CD8-positive, alpha-beta memory T cell (primary cell): ENCODE measurements at regions not wholly inside any gene's neighbourhood (a gene's known extent, or its start where the extent isn't known, plus 50 kb on each side); places are given as distances from the start of the nearest gene placed in this dataset.
A peak's percentile ranks its signal among the peaks of the same experiment; 100 is the strongest.
"Not testable (repeated sequence)": the region's sequence is repeated elsewhere in the genome, so short reads cannot be mapped to it uniquely, and the experiment has no call there.

Experiments used
- CTCF ChIA-PET: fragments of 350-600 bp; sonication (Branson Sonifier 250); formaldehyde crosslinking; loops from one replicate; lab custom pipeline; 2021; ENCODE audit warnings: antibody characterized with exemption; lab: Charles Lee
- POLR2A ChIA-PET: fragments of 350-600 bp; sonication (Branson Sonifier 250); formaldehyde crosslinking; loops from one replicate; lab custom pipeline; 2021; ENCODE audit warnings: antibody characterized with exemption; lab: Charles Lee
- DNase-seq, 5 donors: peaks; one replicate each; pipeline versions ENCODE4 v3.0.0 to v3.0.0-alpha.2; 2020 to 2022; ENCODE audit warnings: mixed read lengths in 1 of 5
- H3K27ac ChIP-seq: one replicate; pipeline ENCODE4 v1.7.0; 2013; ENCODE audit warnings: low read depth, mild to moderate bottlenecking, low read length, moderate library complexity
- H3K27me3 ChIP-seq: 2 replicates; pipeline ENCODE4 v1.7.0; 2013; ENCODE audit warnings: low read length, mild to moderate bottlenecking; ENCODE audit not compliant: insufficient read depth, poor library complexity, severe bottlenecking
- H3K36me3 ChIP-seq: 2 replicates; pipeline ENCODE4 v1.7.0; 2013; ENCODE audit warnings: mild to moderate bottlenecking, low read length, moderate library complexity; ENCODE audit not compliant: insufficient read depth
- H3K4me1 ChIP-seq: 2 replicates; pipeline ENCODE4 v1.7.0; 2013; ENCODE audit warnings: mild to moderate bottlenecking, low read length, moderate library complexity; ENCODE audit not compliant: insufficient read depth
- H3K4me3 ChIP-seq: 2 replicates; pipeline ENCODE4 v1.7.0; 2013; ENCODE audit warnings: mild to moderate bottlenecking, low read length
- H3K9me3 ChIP-seq: 2 replicates; pipeline ENCODE4 v1.7.0; 2013; ENCODE audit warnings: mild to moderate bottlenecking, low read length
- H3K27ac Mint-ChIP-seq, 8 donors: one replicate each; pipeline ENCODE4 v1.8.0; 2020 to 2021; ENCODE audit warnings: mixed read lengths in 8 of 8, mild to moderate bottlenecking in 6 of 8, inconsistent platforms in 3 of 8, moderate library complexity in 3 of 8
- H3K27me3 Mint-ChIP-seq, 2 donors: one replicate each; pipeline ENCODE4 v1.8.0; 2020 to 2021; ENCODE audit warnings: mixed read lengths in 2 of 2, mild to moderate bottlenecking in 1 of 2, moderate library complexity in 1 of 2
- H3K36me3 Mint-ChIP-seq, 3 donors: one replicate each; pipeline ENCODE4 v1.8.0; 2020 to 2021; ENCODE audit warnings: mixed read lengths in 3 of 3, inconsistent platforms in 1 of 3, mild to moderate bottlenecking in 1 of 3
- H3K4me1 Mint-ChIP-seq, 3 donors: one replicate each; pipeline ENCODE4 v1.8.0; 2020 to 2021; ENCODE audit warnings: mixed read lengths in 3 of 3, inconsistent platforms in 1 of 3, mild to moderate bottlenecking in 1 of 3
- H3K4me3 Mint-ChIP-seq, 7 donors: one replicate each; pipeline ENCODE4 v1.8.0; 2020 to 2021; ENCODE audit warnings: mixed read lengths in 7 of 7, mild to moderate bottlenecking in 6 of 7, moderate library complexity in 4 of 7, inconsistent platforms in 2 of 7
- H3K9me3 Mint-ChIP-seq, 5 donors: one replicate each; pipeline ENCODE4 v1.8.0; 2020 to 2022; ENCODE audit warnings: mixed read lengths in 5 of 5, mild to moderate bottlenecking in 3 of 5, moderate library complexity in 2 of 5, inconsistent platforms in 1 of 5

DNA sequence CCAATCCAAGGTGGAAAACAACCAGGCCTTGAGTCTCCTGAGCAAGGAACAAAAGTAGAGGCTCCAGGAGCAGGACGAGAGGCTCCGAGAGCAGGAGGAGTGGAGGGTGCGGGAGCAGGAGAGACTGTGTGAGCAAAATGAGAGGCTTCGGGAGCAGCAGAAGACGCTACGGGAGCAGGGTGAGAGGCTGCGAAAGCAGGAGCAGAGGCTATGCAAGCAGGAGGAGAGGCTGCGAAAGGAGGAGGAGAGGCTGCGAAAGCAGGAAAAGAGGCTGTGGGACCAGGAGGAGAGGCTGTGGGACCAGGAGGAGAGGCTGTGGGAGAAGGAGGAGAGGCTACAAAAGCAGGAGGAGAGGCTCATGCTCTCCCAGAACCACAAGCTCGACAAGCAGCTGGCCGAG is 60.3 kb upstream of the UBE2Q2 start:
- Histone ChIP-seq H3K36me3 (no peaks in the 10 kb centered on the region), H3K27me3 (no peaks in the 10 kb centered on the region), H3K4me1 (no peaks in the 10 kb centered on the region), H3K27ac (no peak overlapping the region), H3K4me3 (no peak overlapping the region), H3K9me3 (no peaks in the 10 kb centered on the region)
- ChIA-PET POLR2A (no interaction called here), CTCF (no interaction called here)
- Mint-ChIP-seq H3K4me1 (peaks cover 0 to 5% (median 0%) of the 10 kb centered on the region in 3 donors), H3K27ac (no peak overlapping the region), H3K4me3 (no peak overlapping the region), H3K36me3 (no peaks in the 10 kb centered on the region), H3K27me3 (peaks cover 19 to 57% of the 10 kb centered on the region in 2 donors), H3K9me3 (no peaks in the 10 kb centered on the region)
- DNase-seq, result no peak

DNA sequence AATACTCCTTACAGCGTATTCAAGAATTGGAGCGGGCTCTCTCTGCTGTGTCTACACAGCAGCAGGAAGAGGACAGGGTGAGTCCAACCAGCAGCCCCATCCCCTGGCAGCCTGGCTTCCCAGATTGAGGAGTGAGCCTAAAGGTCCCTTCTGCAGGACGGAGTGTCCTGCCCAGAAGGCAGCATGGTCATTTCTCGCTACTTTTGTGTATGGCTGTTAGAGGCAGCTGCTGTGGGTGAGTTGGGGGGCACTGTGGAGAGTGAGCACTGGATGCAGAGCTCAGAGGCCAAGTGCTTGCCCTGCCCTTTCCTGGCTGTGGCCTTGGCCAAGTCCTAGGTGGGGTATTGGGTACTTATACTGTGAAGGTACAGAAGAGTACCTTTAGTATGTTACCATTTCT is 62.3 kb upstream of the UBE2Q2 start:
- H3K4me3 ChIP-seq, H3K36me3 ChIP-seq, POLR2A ChIA-PET, DNase-seq, H3K4me1 Mint-ChIP-seq, H3K9me3 ChIP-seq, H3K4me3 Mint-ChIP-seq, H3K4me1 ChIP-seq, H3K27ac ChIP-seq, CTCF ChIA-PET, H3K9me3 Mint-ChIP-seq, H3K27me3 ChIP-seq, H3K36me3 Mint-ChIP-seq: not testable (repeated sequence)
- Mint-ChIP-seq H3K27me3 (peaks cover 14 to 40% of the 10 kb centered on the region in 2 donors), H3K27ac (peak overlapping the region in 1 of 8 donors; percentile 78)

GRCh38 chr15:75779504-75779903 is 63.7 kb upstream of the UBE2Q2 start:
- no peaks in the 10 kb centered on the region for H3K27me3 ChIP-seq
- POLR2A ChIA-PET, result no interaction called here
- no peak overlapping the region for H3K27ac ChIP-seq
- no peaks in the 10 kb centered on the region for H3K9me3 ChIP-seq
- no peak overlapping the region for H3K27ac Mint-ChIP-seq
- no peaks in the 10 kb centered on the region for H3K9me3 Mint-ChIP-seq
- H3K4me1 Mint-ChIP-seq, result no peaks in the 10 kb centered on the region
- peaks cover 14 to 28% of the 10 kb centered on the region in 2 donors for H3K27me3 Mint-ChIP-seq
- DNase-seq, result no peak
- no peaks in the 10 kb centered on the region for H3K36me3 ChIP-seq
- H3K4me3 Mint-ChIP-seq, result no peak overlapping the region
- H3K36me3 Mint-ChIP-seq, result no peaks in the 10 kb centered on the region
- no peaks in the 10 kb centered on the region for H3K4me1 ChIP-seq
- H3K4me3 ChIP-seq, result no peak overlapping the region
- CTCF ChIA-PET, result no interaction called here

DNA sequence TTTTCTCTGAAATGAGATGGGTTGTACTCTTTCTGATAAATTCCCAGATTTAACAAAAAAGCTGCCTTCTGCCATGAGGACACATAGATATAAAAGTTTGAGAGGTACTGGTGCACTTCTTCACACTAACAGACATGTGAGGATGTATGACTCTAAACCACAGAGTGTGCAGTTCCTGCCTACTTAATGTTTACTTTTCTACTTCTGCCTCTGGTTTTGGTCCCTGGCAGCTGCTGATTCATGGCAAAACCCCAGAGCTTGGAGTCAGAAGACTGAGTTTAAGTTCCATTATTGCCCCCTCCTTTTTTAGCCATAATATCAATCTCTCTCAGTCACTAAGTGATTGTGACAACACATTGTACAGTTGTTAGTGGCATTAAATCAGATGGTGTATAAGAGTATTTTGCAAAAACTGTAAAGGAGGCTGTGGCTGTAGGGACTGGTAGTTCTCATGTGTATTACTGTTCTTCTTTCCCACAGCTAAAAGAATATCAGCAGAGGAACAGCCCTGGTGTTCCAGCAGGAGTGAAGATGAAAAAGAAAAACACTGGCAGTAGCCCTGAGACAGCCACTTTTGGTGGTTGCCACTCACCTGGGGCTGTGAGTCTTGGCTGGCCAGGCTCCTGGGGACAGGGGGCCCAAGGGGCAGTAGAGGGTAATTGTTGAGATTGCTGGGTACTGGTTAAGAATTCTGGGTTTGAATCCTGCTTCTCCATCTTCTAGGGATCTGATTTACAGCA is 64.4 kb upstream of the CSPG4 start:
- CTCF ChIA-PET, result not testable (repeated sequence)

DNA sequence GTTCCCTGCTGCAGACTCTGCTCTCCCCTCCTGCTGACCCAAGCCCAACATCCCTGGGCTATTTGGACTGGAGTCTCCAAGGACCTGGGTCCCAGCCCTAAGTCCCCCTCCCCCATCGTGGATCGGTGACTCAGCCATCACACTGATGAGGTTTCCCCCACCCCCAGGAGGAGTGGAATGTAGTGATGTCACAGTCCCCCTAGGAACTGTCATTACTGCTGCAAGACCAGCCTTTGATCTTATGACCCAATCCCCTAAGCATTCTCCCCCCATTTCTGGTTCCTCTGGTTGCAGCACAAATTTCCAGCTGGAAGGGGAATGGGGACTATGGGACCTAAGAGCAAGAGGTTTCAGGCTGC is 63.4 kb upstream of the CSPG4 start:
- CTCF ChIA-PET, result no interaction called here
- no peaks in the 10 kb centered on the region for H3K4me1 ChIP-seq
- Mint-ChIP-seq H3K36me3 (no peaks in the 10 kb centered on the region), H3K4me3 (no peak overlapping the region), H3K9me3 (no peaks in the 10 kb centered on the region), H3K27me3 (peaks cover 7 to 10% of the 10 kb centered on the region in 2 donors), H3K4me1 (no peaks in the 10 kb centered on the region), H3K27ac (peak overlapping the region in 1 of 8 donors; percentile 86)
- POLR2A ChIA-PET, result no interaction called here
- no peak for DNase-seq
- no peaks in the 10 kb centered on the region for H3K36me3 ChIP-seq
- H3K27me3 ChIP-seq, result no peaks in the 10 kb centered on the region
- no peaks in the 10 kb centered on the region for H3K9me3 ChIP-seq
- H3K4me3 ChIP-seq, result no peak overlapping the region
- H3K27ac ChIP-seq, result no peak overlapping the region

More for the DNA sequence above, 64.4 kb upstream of the CSPG4 start:
- H3K4me3 ChIP-seq, H3K9me3 Mint-ChIP-seq, H3K4me1 Mint-ChIP-seq, DNase-seq, H3K36me3 ChIP-seq, POLR2A ChIA-PET, H3K36me3 Mint-ChIP-seq, H3K27ac Mint-ChIP-seq, H3K27me3 ChIP-seq, H3K4me1 ChIP-seq, H3K4me3 Mint-ChIP-seq, H3K27ac ChIP-seq, H3K9me3 ChIP-seq: not testable (repeated sequence)
- peaks cover 7 to 17% of the 10 kb centered on the region in 2 donors for H3K27me3 Mint-ChIP-seq

GRCh38 chr15:75775296-75776064 is 62.8 kb upstream of the CSPG4 start:
- H3K36me3 ChIP-seq, result no peaks in the 10 kb centered on the region
- ChIA-PET POLR2A (no interaction called here), CTCF (no interaction called here)
- no peaks in the 10 kb centered on the region for H3K36me3 Mint-ChIP-seq
- H3K27ac Mint-ChIP-seq, result peak overlapping the region in 1 of 8 donors; percentile 86
- H3K4me3 Mint-ChIP-seq, result no peak overlapping the region
- H3K4me1 Mint-ChIP-seq, result no peaks in the 10 kb centered on the region
- DNase-seq, result no peak
- no peak overlapping the region for H3K4me3 ChIP-seq
- H3K27ac ChIP-seq, result no peak overlapping the region
- H3K27me3 ChIP-seq, result no peaks in the 10 kb centered on the region
- H3K9me3 ChIP-seq, result no peaks in the 10 kb centered on the region
- no peaks in the 10 kb centered on the region for H3K4me1 ChIP-seq
- peaks cover 7% of the 10 kb centered on the region in 2 donors for H3K27me3 Mint-ChIP-seq
- no peaks in the 10 kb centered on the region for H3K9me3 Mint-ChIP-seq

DNA sequence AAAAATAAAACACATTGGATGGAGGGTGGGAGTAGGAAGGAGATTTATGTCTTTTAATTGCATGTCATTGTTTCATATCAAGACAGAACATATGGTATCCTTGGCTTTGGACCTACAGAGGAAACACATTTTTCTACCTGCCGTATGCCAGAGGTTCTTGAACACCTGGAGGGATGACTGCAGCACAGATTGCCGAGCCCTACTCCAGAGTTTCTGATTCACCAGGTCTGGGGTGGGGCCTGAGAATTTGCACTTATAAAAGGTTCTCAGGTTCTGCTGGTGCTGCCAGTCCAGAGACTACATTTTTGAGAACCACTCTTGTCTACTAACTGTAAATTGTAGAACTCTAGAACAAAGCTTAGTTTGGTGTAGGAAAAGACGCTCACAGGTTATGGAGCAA is 61.3 kb upstream of the CSPG4 start:
- not testable (repeated sequence) for H3K9me3 Mint-ChIP-seq

DNA sequence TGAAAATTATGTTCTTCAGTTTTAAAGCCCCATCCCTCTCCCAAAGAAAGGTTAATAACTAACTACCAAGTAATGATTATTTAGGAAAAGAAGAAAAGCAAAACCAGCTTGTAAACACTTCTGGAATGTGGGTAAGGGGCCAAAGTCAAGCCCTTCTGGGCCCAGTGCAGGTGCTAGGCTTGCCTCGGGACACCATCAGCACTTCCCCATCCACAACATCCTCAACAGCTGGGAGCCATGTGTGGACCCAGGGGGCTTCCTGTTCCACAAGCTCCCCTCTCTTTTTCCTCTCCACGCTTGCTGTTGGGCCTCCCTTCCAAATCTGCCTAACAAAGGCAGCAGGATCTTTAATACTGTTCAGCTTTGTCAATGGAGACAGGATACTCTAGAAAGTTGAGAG is 58.4 kb upstream of the CSPG4 start:
- H3K4me3 Mint-ChIP-seq, POLR2A ChIA-PET, H3K9me3 Mint-ChIP-seq, H3K4me3 ChIP-seq, H3K27me3 ChIP-seq, DNase-seq, H3K27ac Mint-ChIP-seq, H3K4me1 Mint-ChIP-seq, H3K36me3 Mint-ChIP-seq, H3K27me3 Mint-ChIP-seq, H3K4me1 ChIP-seq, H3K9me3 ChIP-seq, CTCF ChIA-PET, H3K27ac ChIP-seq, H3K36me3 ChIP-seq: not testable (repeated sequence)

More for the DNA sequence above, 61.3 kb upstream of the CSPG4 start:
- POLR2A ChIA-PET, H3K27ac Mint-ChIP-seq, H3K27ac ChIP-seq, H3K36me3 Mint-ChIP-seq, H3K27me3 ChIP-seq, H3K4me1 Mint-ChIP-seq, H3K9me3 ChIP-seq, H3K27me3 Mint-ChIP-seq, H3K4me3 ChIP-seq, DNase-seq, H3K4me3 Mint-ChIP-seq, H3K4me1 ChIP-seq, CTCF ChIA-PET, H3K36me3 ChIP-seq: not testable (repeated sequence)
